HCT116 (cell line): ENCODE measurements at regions not wholly inside any gene's neighbourhood (a gene's known extent, or its start where the extent isn't known, plus 50 kb on each side); places are given as distances from the start of the nearest gene placed in this dataset.
"Not testable (repeated sequence)": the region's sequence is repeated elsewhere in the genome, so short reads cannot be mapped to it uniquely, and the experiment has no call there.

Experiments
- ATAC-seq: fragments of 200-7000 bp; cut with Tn5 transposase; 2 replicates; pipeline ENCODE4 v1.9.1; 2020; ENCODE audit warnings: mild to moderate bottlenecking, moderate library complexity
- BruUV-seq: library from RNA; stranded (reverse); fragments of 400-500 nt; replicated peaks from 2 replicates; lab custom pipeline; 2021; lab: Mats Ljungman, UMichigan
- CTCF ChIA-PET: fragments of 300-600 bp; sonication (Branson Sonifier 250); formaldehyde crosslinking; loops from one replicate; lab custom pipeline; 2021; ENCODE audit warnings: antibody characterized with exemption; lab: Charles Lee
- POLR2A ChIA-PET: fragments of 300-600, 350-600 bp; sonication (Branson Sonifier 250); formaldehyde crosslinking; loops from one replicate; lab custom pipeline; 2021; ENCODE audit warnings: antibody characterized with exemption; lab: Charles Lee
- RAD21 ChIA-PET, 2 experiments: fragments of 300-600 bp; sonication (Branson Sonifier 250); formaldehyde crosslinking; loops; one replicate each; lab custom pipeline; 2023; ENCODE audit warnings: low total read pairs in 2 of 2; ENCODE audit not compliant: uncharacterized antibody in 2 of 2, unreplicated experiment in 2 of 2, low non-redundant PET in 1 of 2; lab: Charles Lee
- DNase-seq: peaks from one replicate; pipeline ENCODE4 v3.0.0-alpha.2; 2010; ENCODE audit warnings: low read depth, low spot score
- H2AFZ ChIP-seq: fragments of 200-600 bp; shearing (Covaris generic), sonication (generic); 2 replicates; pipeline ENCODE4 v1.6.1; 2017; ENCODE audit warnings: low read depth, mixed run types, mixed read lengths, antibody characterized with exemption, low read length; ENCODE audit not compliant: poor library complexity, severe bottlenecking
- H3K27ac ChIP-seq: 2 replicates; pipeline ENCODE4 v1.5.1; 2012; ENCODE audit warnings: low read depth, low read length
- H3K27me3 ChIP-seq: fragments of 200-600 bp; sonication (generic); 2 replicates; pipeline ENCODE4 v1.6.1; 2016; ENCODE audit warnings: mixed run types, low read length, mixed read lengths; ENCODE audit not compliant: insufficient read depth
- H3K36me3 ChIP-seq, 2 experiments: fragments of 200-500 bp in 1 of 2; fragments of 200-600 bp in 1 of 2; sonication (Bioruptor generic) in 1 of 2; sonication (generic) in 1 of 2; 2 replicates each; pipeline versions ENCODE4 v1.5.1 to v1.6.1; 2014 to 2016; ENCODE audit warnings: low read length in 2 of 2, inconsistent platforms in 1 of 2, mixed read lengths in 1 of 2, mixed run types in 1 of 2; ENCODE audit not compliant: insufficient read depth in 2 of 2, control insufficient read depth in 1 of 2
- H3K4me1 ChIP-seq, 2 experiments: fragments of 200-600 bp in 1 of 2; sonication (generic) in 1 of 2; 2 replicates each; pipeline versions ENCODE4 v1.5.1 to v1.6.1; 2012 to 2017; ENCODE audit warnings: low read length in 2 of 2, inconsistent platforms in 1 of 2, mild to moderate bottlenecking in 1 of 2, mixed read lengths in 1 of 2, mixed run types in 1 of 2, moderate library complexity in 1 of 2; ENCODE audit not compliant: insufficient read depth in 2 of 2, control insufficient read depth in 1 of 2
- H3K4me2 ChIP-seq: fragments of 200-600 bp; sonication (generic); 2 replicates; pipeline ENCODE4 v1.6.1; 2017; ENCODE audit warnings: mixed run types, low read length, mixed read lengths
- H3K4me3 ChIP-seq, 2 experiments: fragments of 200-600 bp in 1 of 2; sonication (generic) in 1 of 2; replicated peaks in 1 of 2; 2 replicates each; pipeline ENCODE4 v1.5.1; 2011 to 2016; ENCODE audit warnings: low read length in 2 of 2, control low read depth in 1 of 2, low read depth in 1 of 2, mild to moderate bottlenecking in 1 of 2, mixed read lengths in 1 of 2, mixed run types in 1 of 2
- H3K79me2 ChIP-seq: fragments of 200-600 bp; sonication (generic); 2 replicates; pipeline ENCODE4 v1.6.1; 2017; ENCODE audit warnings: mild to moderate bottlenecking, mixed run types, low read length, moderate library complexity, mixed read lengths; ENCODE audit not compliant: insufficient read depth
- H3K9ac ChIP-seq: fragments of 200-600 bp; sonication (generic); 2 replicates; pipeline ENCODE4 v1.6.1; 2016; ENCODE audit warnings: low read length, mixed read lengths
- H3K9me2 ChIP-seq: fragments of 200-600 bp; sonication (generic), shearing (Covaris generic); 2 replicates; pipeline ENCODE4 v1.6.1; 2017; ENCODE audit warnings: mixed run types, mild to moderate bottlenecking, moderate library complexity; ENCODE audit not compliant: insufficient read depth
- H3K9me3 ChIP-seq, 2 experiments: fragments of 200-500 bp in 1 of 2; fragments of 200-600 bp in 1 of 2; sonication (Bioruptor generic) in 1 of 2; sonication (generic) in 1 of 2; 2 replicates each; pipeline ENCODE4 v1.6.1; 2014 to 2017; ENCODE audit warnings: low read length in 2 of 2, mixed read lengths in 2 of 2, inconsistent platforms in 1 of 2, low read depth in 1 of 2, mild to moderate bottlenecking in 1 of 2, mixed run types in 1 of 2, moderate library complexity in 1 of 2; ENCODE audit not compliant: control insufficient read depth in 1 of 2, insufficient read depth in 1 of 2
- H4K20me1 ChIP-seq: fragments of 200-600 bp; sonication (generic), shearing (Covaris generic); 2 replicates; pipeline ENCODE4 v1.6.1; 2017; ENCODE audit warnings: mixed run types, mild to moderate bottlenecking, moderate library complexity; ENCODE audit not compliant: insufficient read depth
- ATF3 ChIP-seq: IDR thresholded peaks from 2 replicates; pipeline ENCODE4 v1.6.1; 2012
- CEBPB ChIP-seq: IDR thresholded peaks from 2 replicates; pipeline ENCODE4 v1.6.1; 2012; ENCODE audit warnings: low read depth
- CTCF ChIP-seq, 3 experiments: fragments of 200-600 bp in 1 of 3; sonication (generic) in 1 of 3; IDR thresholded peaks in 2 of 3; conservative IDR thresholded peaks in 1 of 3; 2 replicates each; pipeline ENCODE4 v1.5.1; 2012 to 2017; ENCODE audit warnings: low read depth in 2 of 3, low read length in 2 of 3, antibody characterized with exemption in 1 of 3, borderline replicate concordance in 1 of 3, control low read depth in 1 of 3, mild to moderate bottlenecking in 1 of 3, mixed read lengths in 1 of 3, mixed run types in 1 of 3, moderate library complexity in 1 of 3; ENCODE audit not compliant: insufficient read depth in 1 of 3
- POLR2A ChIP-seq: IDR thresholded peaks from 2 replicates; pipeline ENCODE4 v1.7.0; 2011; ENCODE audit warnings: borderline replicate concordance; ENCODE audit not compliant: insufficient read depth, insufficient read length; ENCODE audit errors: extremely low read depth
- RAD21 ChIP-seq: IDR thresholded peaks from 2 replicates; pipeline ENCODE4 v1.6.1; 2012; ENCODE audit warnings: low read depth, mild to moderate bottlenecking
- SP1 ChIP-seq: IDR thresholded peaks from 2 replicates; pipeline ENCODE4 v1.6.1; 2012; ENCODE audit warnings: low read depth
- TCF7L2 ChIP-seq: IDR thresholded peaks from 2 replicates; pipeline ENCODE4 v1.7.0; 2011; ENCODE audit warnings: borderline replicate concordance, inconsistent platforms; ENCODE audit not compliant: insufficient read depth, insufficient read length; ENCODE audit errors: extremely low read depth
- ZFX ChIP-seq: fragments of 450-650 bp; IDR thresholded peaks from 2 replicates; pipeline ENCODE4 v1.6.1; 2017
- ZNF274 ChIP-seq: fragments of 200-500 bp; sonication (Bioruptor generic); IDR thresholded peaks from 2 replicates; pipeline ENCODE4 v1.6.1; 2014; ENCODE audit warnings: mild to moderate bottlenecking, low read depth, low read length, inconsistent platforms
- intact Hi-C: fragments of 100-400 bp; cut with micrococcal nuclease; formaldehyde crosslinking; loops from 2 replicates; pipeline ENCODE4 v1.10.0; 2022

GRCh38 chr1:10920063-10920626 lies 92.3 kb upstream of the TARDBP start:
- ATAC-seq (no peak), DNase-seq (no peak)
- BruUV-seq, result no TSS peak
- Histone ChIP-seq H3K36me3 (no peaks in the 10 kb centered on the region), H3K27me3 (0 out of 2 replicates have a peak, but pooled peaks cover 6% of the 10 kb centered on the region), H3K79me2 (no peaks in the 10 kb centered on the region), H3K27ac (no peak overlapping the region), H3K4me2 (no peak overlapping the region), H3K9me2 (no peaks in the 10 kb centered on the region), H3K9ac (no peak overlapping the region), H3K4me1 (no peaks in the 10 kb centered on the region), H2AFZ (no peak overlapping the region), H3K9me3 (no peaks in the 10 kb centered on the region), H3K4me3 (no peak overlapping the region), H4K20me1 (no peaks in the 10 kb centered on the region)
- TF ChIP-seq CEBPB (no peak), TCF7L2 (no peak), RAD21 (no peak), SP1 (no peak), CTCF (IDR thresholded peaks at IDR 0.05 in 2 of 3, conservative IDR thresholded peaks at IDR 0.05 in 1 of 3; ENCODE audit: borderline replicate concordance in 1 of 3, insufficient read depth in 1 of 3, low read depth in 2 of 3, low read length in 2 of 3) (no peak), ZNF274 (no peak), POLR2A (no peak), ZFX (no peak), ATF3 (no peak)
- ChIA-PET RAD21 (no interaction called here), POLR2A (no interaction called here), CTCF (no interaction called here)
- intact Hi-C loops, result no loop called here

GRCh38 chr1:10922315-10923060 lies 90.0 kb upstream of the TARDBP start:
- ATAC-seq, H3K4me1 ChIP-seq, H3K9ac ChIP-seq, H4K20me1 ChIP-seq, H3K27ac ChIP-seq, H2AFZ ChIP-seq, H3K4me2 ChIP-seq, DNase-seq, H3K79me2 ChIP-seq, intact Hi-C loops, H3K9me3 ChIP-seq, H3K9me2 ChIP-seq, POLR2A ChIA-PET, CTCF ChIA-PET, RAD21 ChIA-PET, H3K4me3 ChIP-seq, H3K36me3 ChIP-seq, BruUV-seq, H3K27me3 ChIP-seq: not testable (repeated sequence)
